Parathyroid adenoma (tissue), 2 donors: ENCODE measurements at regions not wholly inside any gene's neighbourhood (a gene's known extent, or its start where the extent isn't known, plus 50 kb on each side); places are given as distances from the start of the nearest gene placed in this dataset.

ENCODE experiments used
- H2AFZ ChIP-seq: fragments of 300-600 bp; sonication (generic); one replicate; pipeline ENCODE4 v1.7.0; 2017; ENCODE audit warnings: antibody characterized with exemption, mild to moderate bottlenecking
- H3K27ac ChIP-seq: fragments of 300-600 bp; sonication (generic); one replicate; pipeline ENCODE4 v1.7.0; 2017
- H3K27me3 ChIP-seq: fragments of 300-600 bp; sonication (generic); one replicate; pipeline ENCODE4 v1.7.0; 2017; ENCODE audit warnings: low read length; ENCODE audit not compliant: control insufficient read depth, insufficient read depth
- H3K36me3 ChIP-seq: fragments of 300-600 bp; sonication (generic); one replicate; pipeline ENCODE4 v1.7.0; 2017; ENCODE audit warnings: low read length; ENCODE audit not compliant: control insufficient read depth, insufficient read depth
- H3K4me1 ChIP-seq: fragments of 300-600 bp; sonication (generic); one replicate; pipeline ENCODE4 v1.7.0; 2017; ENCODE audit warnings: control low read depth
- H3K4me2 ChIP-seq: fragments of 300-600 bp; sonication (generic); one replicate; pipeline ENCODE4 v1.7.0; 2017; ENCODE audit warnings: low read length
- H3K4me3 ChIP-seq: fragments of 300-600 bp; sonication (generic); one replicate; pipeline ENCODE4 v1.7.0; 2017; ENCODE audit warnings: low read depth, low read length
- H3K79me2 ChIP-seq: fragments of 300-600 bp; sonication (generic); one replicate; pipeline ENCODE4 v1.7.0; 2017; ENCODE audit warnings: control low read depth
- H3K9ac ChIP-seq: fragments of 300-600 bp; sonication (generic); one replicate; pipeline ENCODE4 v1.7.0; 2017; ENCODE audit warnings: mild to moderate bottlenecking
- H3K9me3 ChIP-seq: fragments of 300-600 bp; sonication (generic); one replicate; pipeline ENCODE4 v1.7.0; 2017; ENCODE audit warnings: low read length; ENCODE audit not compliant: control insufficient read depth
- CTCF ChIP-seq: fragments of 300-600 bp; sonication (generic); IDR thresholded peaks from one replicate; pipeline ENCODE4 v1.7.0; 2017; ENCODE audit warnings: antibody characterized with exemption, mild to moderate bottlenecking
- donor health status: primary hyperparathyroidism.

GRCh38 chr4:186015212-186015817, 53.6 kb upstream of the TLR3 start:
- no peak overlapping the region for H3K27ac ChIP-seq

GRCh38 chr4:186016796-186017195, 52.2 kb upstream of the TLR3 start:
- H3K79me2 ChIP-seq: no peaks in the 10 kb centered on the region
- H3K27me3 ChIP-seq: no peaks in the 10 kb centered on the region
- no peaks in the 10 kb centered on the region for H3K9me3 ChIP-seq
- no peaks in the 10 kb centered on the region for H3K36me3 ChIP-seq
- no peak overlapping the region for H3K4me2 ChIP-seq
- H3K4me1 ChIP-seq: no peaks in the 10 kb centered on the region
- H3K4me3 ChIP-seq: no peak overlapping the region
- no peak for TF ChIP-seq CTCF
- H3K27ac ChIP-seq: no peak overlapping the region
- no peak overlapping the region for H3K9ac ChIP-seq
- H2AFZ ChIP-seq: no peak overlapping the region

More at GRCh38 chr4:186015212-186015817, 53.6 kb upstream of the TLR3 start:
- H2AFZ ChIP-seq: no peak overlapping the region
- no peaks in the 10 kb centered on the region for H3K4me1 ChIP-seq
- no peaks in the 10 kb centered on the region for H3K36me3 ChIP-seq
- no peak overlapping the region for H3K9ac ChIP-seq
- H3K27me3 ChIP-seq: no peaks in the 10 kb centered on the region
- no peak overlapping the region for H3K4me3 ChIP-seq
- H3K79me2 ChIP-seq: no peaks in the 10 kb centered on the region
- H3K4me2 ChIP-seq: no peak overlapping the region
- no peak for TF ChIP-seq CTCF
- no peaks in the 10 kb centered on the region for H3K9me3 ChIP-seq

- H3K4me3 ChIP-seq: no peak overlapping the region
- no peak overlapping the region for H3K9ac ChIP-seq
- H3K27ac ChIP-seq: no peak overlapping the region
- H3K4me2 ChIP-seq: no peak overlapping the region
- no peak overlapping the region for H2AFZ ChIP-seq
- H3K27me3 ChIP-seq: no peaks in the 10 kb centered on the region
- no peaks in the 10 kb centered on the region for H3K9me3 ChIP-seq
- H3K79me2 ChIP-seq: no peaks in the 10 kb centered on the region
- H3K4me1 ChIP-seq: no peaks in the 10 kb centered on the region
- TF ChIP-seq CTCF: no peak
- no peaks in the 10 kb centered on the region for H3K36me3 ChIP-seq
Observed at GRCh38 chr4:186017801-186018200, 51.2 kb upstream of the TLR3 start.

- no peak overlapping the region for H3K27ac ChIP-seq
- H3K9me3 ChIP-seq: no peaks in the 10 kb centered on the region
- H3K27me3 ChIP-seq: no peaks in the 10 kb centered on the region
- no peak overlapping the region for H3K4me2 ChIP-seq
- H3K79me2 ChIP-seq: no peaks in the 10 kb centered on the region
- no peak for TF ChIP-seq CTCF
- H2AFZ ChIP-seq: no peak overlapping the region
- no peak overlapping the region for H3K9ac ChIP-seq
- H3K4me3 ChIP-seq: no peak overlapping the region
- no peaks in the 10 kb centered on the region for H3K36me3 ChIP-seq
- no peaks in the 10 kb centered on the region for H3K4me1 ChIP-seq
Observed at GRCh38 chr4:186018261-186018660, 50.7 kb upstream of the TLR3 start.

GRCh38 chr4:186018784-186019183, 50.2 kb upstream of the TLR3 start:
- TF ChIP-seq CTCF: no peak
- no peaks in the 10 kb centered on the region for H3K27me3 ChIP-seq
- H3K9ac ChIP-seq: no peak overlapping the region
- no peak overlapping the region for H3K4me2 ChIP-seq
- H3K27ac ChIP-seq: no peak overlapping the region
- no peaks in the 10 kb centered on the region for H3K79me2 ChIP-seq
- no peaks in the 10 kb centered on the region for H3K36me3 ChIP-seq
- H3K4me3 ChIP-seq: no peak overlapping the region
- no peak overlapping the region for H2AFZ ChIP-seq
- no peaks in the 10 kb centered on the region for H3K9me3 ChIP-seq
- no peaks in the 10 kb centered on the region for H3K4me1 ChIP-seq
